Omental fat pad (tissue), 3 donors: ENCODE measurements at regions not wholly inside any gene's neighbourhood (a gene's known extent, or its start where the extent isn't known, plus 50 kb on each side); places are given as distances from the start of the nearest gene placed in this dataset.

Experiments used
- ATAC-seq: fragments of 150-250 bp; one replicate; pipeline ENCODE4 v1.9.1; 2016; ENCODE audit warnings: mild to moderate bottlenecking, moderate library complexity; ENCODE audit not compliant: low FRiP score
- DNase-seq: peaks from one replicate; pipeline ENCODE4 v3.0.0-alpha.2; 2019; ENCODE audit warnings: low spot score
- CTCF ChIP-seq, 3 donors: fragments of 450-650 bp; IDR thresholded peaks; one replicate each; pipeline ENCODE4 v1.5.1; 2016 to 2017; ENCODE audit warnings: antibody characterized with exemption in 3 of 3, mild to moderate bottlenecking in 3 of 3, moderate library complexity in 2 of 3

GRCh38 chr9:90107040-90107725 lies 502.4 kb downstream of the GADD45G start:
- no peak for DNase-seq
- ATAC-seq = no peak
- TF ChIP-seq CTCF (IDR thresholded peaks at IDR 0.05) = no peak

- no peak for TF ChIP-seq CTCF (IDR thresholded peaks at IDR 0.05)
- ATAC-seq = no peak
- no peak for DNase-seq
Observed at GRCh38 chr9:90107726-90108655, 503.2 kb downstream of the GADD45G start.

- DNase-seq = no peak
- TF ChIP-seq CTCF (IDR thresholded peaks at IDR 0.05) = no peak
- peak; percentile 51 for ATAC-seq
Observed at GRCh38 chr9:90112788-90113187, 508.0 kb downstream of the GADD45G start.

- DNase-seq = no peak
- no peak for TF ChIP-seq CTCF (IDR thresholded peaks at IDR 0.05)
- no peak for ATAC-seq
Observed at GRCh38 chr9:90114641-90115425, 510.0 kb downstream of the GADD45G start.

- DNase-seq (no peak), ATAC-seq (no peak)
- no peak for TF ChIP-seq CTCF (IDR thresholded peaks at IDR 0.05)
Observed at GRCh38 chr9:90121762-90122161, 517.0 kb downstream of the GADD45G start.

GRCh38 chr9:90124961-90125360 lies 517.7 kb downstream of the DIRAS2 start:
- ATAC-seq = no peak
- TF ChIP-seq CTCF (IDR thresholded peaks at IDR 0.05) = no peak
- no peak for DNase-seq
